Common myeloid progenitor, CD34-positive (primary cell): ENCODE measurements at regions not wholly inside any gene's neighbourhood (a gene's known extent, or its start where the extent isn't known, plus 50 kb on each side); places are given as distances from the start of the nearest gene placed in this dataset.

Experiments
- CTCF ChIA-PET: fragments of 350-600 bp; sonication (Branson Sonifier 250); formaldehyde crosslinking; loops from one replicate; lab custom pipeline; 2021; ENCODE audit warnings: antibody characterized with exemption; lab: Charles Lee
- POLR2A ChIA-PET: fragments of 350-600 bp; sonication (Branson Sonifier 250); formaldehyde crosslinking; loops from one replicate; lab custom pipeline; 2021; ENCODE audit warnings: antibody characterized with exemption; lab: Charles Lee
- DNase-seq, 3 donors: peaks; one replicate each; pipeline versions ENCODE4 v3.0.0 to v3.0.0-alpha.2; 2013
- H3K27ac ChIP-seq, 2 experiments: 1 replicate in 1 of 2; 2 replicates in 1 of 2; pipeline ENCODE4 v1.7.0; 2013; ENCODE audit warnings: inconsistent platforms in 2 of 2, low read length in 2 of 2, mild to moderate bottlenecking in 2 of 2, low read depth in 1 of 2, moderate library complexity in 1 of 2; ENCODE audit not compliant: severe bottlenecking in 2 of 2, insufficient read depth in 1 of 2, poor library complexity in 1 of 2
- H3K27me3 ChIP-seq, 5 experiments: replicated peaks in 2 of 5; 1 replicate in 3 of 5; 2 replicates in 2 of 5; pipeline versions ENCODE4 v1.6.1 to v1.7.0; 2013; ENCODE audit warnings: low read length in 4 of 5, mild to moderate bottlenecking in 2 of 5, moderate library complexity in 2 of 5, inconsistent platforms in 1 of 5; ENCODE audit not compliant: insufficient read depth in 5 of 5, control insufficient read depth in 4 of 5
- H3K36me3 ChIP-seq, 4 experiments: 1 replicate in 2 of 4; 2 replicates in 2 of 4; pipeline versions ENCODE4 v1.6.1 to v1.7.0; 2013; ENCODE audit warnings: low read length in 3 of 4, control low read depth in 1 of 4, mild to moderate bottlenecking in 1 of 4; ENCODE audit not compliant: control insufficient read depth in 4 of 4, insufficient read depth in 4 of 4
- H3K4me1 ChIP-seq, 4 experiments: 1 replicate in 3 of 4; 2 replicates in 1 of 4; pipeline versions ENCODE4 v1.6.1 to v1.7.1; 2013; ENCODE audit warnings: low read length in 3 of 4, mild to moderate bottlenecking in 3 of 4, control low read depth in 1 of 4, inconsistent platforms in 1 of 4, moderate library complexity in 1 of 4; ENCODE audit not compliant: control insufficient read depth in 4 of 4, insufficient read depth in 4 of 4; ENCODE audit errors: control extremely low read depth in 1 of 4
- H3K4me3 ChIP-seq, 7 experiments: 1 replicate in 4 of 7; 2 replicates in 3 of 7; pipeline versions ENCODE4 v1.5.1 to v1.7.0; 2013; ENCODE audit warnings: mild to moderate bottlenecking in 7 of 7, low read length in 6 of 7, moderate library complexity in 6 of 7, inconsistent platforms in 2 of 7, low read depth in 2 of 7, control low read depth in 1 of 7; ENCODE audit not compliant: insufficient read depth in 4 of 7, control insufficient read depth in 1 of 7; ENCODE audit errors: extremely low read depth in 1 of 7
- H3K9me3 ChIP-seq, 5 experiments: 1 replicate in 4 of 5; 2 replicates in 1 of 5; pipeline versions ENCODE4 v1.6.1 to v1.7.1; 2013; ENCODE audit warnings: low read length in 4 of 5, mild to moderate bottlenecking in 2 of 5, inconsistent platforms in 1 of 5, low read depth in 1 of 5, moderate library complexity in 1 of 5; ENCODE audit not compliant: control insufficient read depth in 4 of 5, insufficient read depth in 2 of 5; ENCODE audit errors: control extremely low read depth in 1 of 5
- WGBS: methylation state at CpG from one replicate; pipeline ENCODE4 v1.1.5; 2013; ENCODE audit not compliant: insufficient coverage; 5-methylcytosine and 5-hydroxymethylcytosine counted together

DNA sequence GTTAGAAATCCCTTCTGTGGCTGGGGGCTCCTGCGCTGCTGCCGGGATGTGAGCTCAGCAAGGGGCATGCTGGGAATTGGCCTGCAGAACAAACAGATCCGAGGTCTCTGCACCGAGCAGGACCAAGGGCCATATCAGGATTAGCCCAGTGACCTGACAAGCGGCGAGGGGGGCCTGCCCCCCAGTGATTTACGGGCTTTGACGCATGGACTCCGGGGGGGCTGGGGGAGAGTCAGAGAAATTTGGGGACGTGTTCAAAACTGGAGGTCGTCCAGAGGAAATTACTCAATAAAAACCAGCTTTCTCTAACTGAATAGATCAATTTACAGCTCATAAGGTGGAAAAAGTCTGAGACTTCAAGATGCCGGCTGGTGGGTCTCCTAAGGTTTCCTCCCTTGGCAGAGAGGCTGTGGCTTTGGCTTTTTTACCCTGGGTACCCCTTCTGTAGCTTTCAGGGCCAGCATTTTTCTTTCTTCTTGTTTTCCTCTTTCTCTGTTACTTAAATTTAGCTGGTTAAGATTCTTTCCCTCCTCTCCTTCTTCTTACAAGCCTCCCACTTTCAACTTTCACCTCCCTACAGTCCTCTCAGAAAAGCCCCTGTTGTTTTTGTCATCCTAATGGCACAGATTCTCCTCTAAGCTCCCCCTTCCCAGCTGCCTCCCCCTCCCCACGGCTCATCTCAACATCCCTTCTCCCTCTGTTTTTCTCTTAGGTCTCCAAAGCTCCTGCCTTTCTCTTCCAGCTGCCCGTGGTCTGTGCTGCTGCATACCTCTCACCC lies 551.0 kb downstream of the CCDC171 start:
- H3K27me3 ChIP-seq = peaks cover 0 to 2% (median 0%) of the 10 kb centered on the region in 5 experiments
- DNase-seq = peak; percentile 11 to 69 (median 31)
- ChIA-PET POLR2A (no interaction called here), CTCF (interaction anchor here (1.8 kb wide), 1 partner anchor 29 kb away, joined by 8 read pairs; no protein-coding TSS in a partner anchor)
- H3K9me3 ChIP-seq = no peaks in the 10 kb centered on the region
- H3K27ac ChIP-seq = no peak overlapping the region
- H3K4me1 ChIP-seq = peaks cover 0 to 16% (median 5%) of the 10 kb centered on the region in 4 experiments
- 35% methylated on average over 5 of the region's 14 CpGs for WGBS
- no peaks in the 10 kb centered on the region for H3K36me3 ChIP-seq
- H3K4me3 ChIP-seq = peak overlapping the region in 3 of 7 experiments; percentile 7 to 61 (median 31)

DNA sequence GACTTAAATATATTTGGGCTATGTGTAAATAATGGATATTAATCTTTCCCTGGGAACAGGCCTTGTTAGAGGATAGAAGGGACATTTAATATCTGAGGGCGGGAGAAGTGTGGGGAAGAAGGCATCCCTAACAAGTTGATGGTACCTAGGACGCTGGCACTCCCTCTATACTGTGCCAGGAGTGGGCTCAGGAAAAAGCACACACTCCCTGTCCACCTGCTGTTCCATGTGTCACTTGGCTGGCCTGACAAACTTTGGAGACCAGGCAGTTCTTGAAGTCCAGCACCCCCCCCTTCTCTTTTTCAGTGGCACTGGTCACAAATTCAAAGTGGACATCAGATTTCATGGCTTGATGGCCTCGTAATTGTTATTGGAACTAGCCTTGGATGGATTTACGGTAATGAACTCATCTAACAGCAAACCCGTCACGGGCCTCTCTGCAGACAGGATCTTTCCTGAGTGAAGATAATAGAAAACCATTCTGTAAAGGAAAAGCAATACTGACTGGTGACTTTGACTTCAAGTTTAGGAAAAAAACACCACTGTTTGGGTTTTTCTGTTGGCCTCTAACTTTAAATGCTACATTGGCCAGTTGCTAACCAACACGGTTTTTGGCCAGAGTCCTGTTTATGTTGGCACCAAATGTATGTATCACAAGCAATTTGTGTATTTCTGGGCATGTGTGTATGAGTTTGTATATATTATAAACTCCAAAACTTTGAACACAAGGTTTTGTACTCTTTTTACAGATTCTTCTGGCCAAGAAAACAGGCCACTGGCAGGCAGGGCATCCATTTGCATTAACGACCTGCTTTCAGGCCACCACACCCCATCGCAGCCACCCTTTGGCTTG lies 552.6 kb downstream of the CCDC171 start:
- Histone ChIP-seq H3K4me1 (peaks cover 0 to 16% (median 5%) of the 10 kb centered on the region in 4 experiments), H3K36me3 (no peaks in the 10 kb centered on the region), H3K9me3 (no peaks in the 10 kb centered on the region), H3K27ac (no peak overlapping the region), H3K4me3 (no peak overlapping the region), H3K27me3 (no peaks in the 10 kb centered on the region)
- POLR2A ChIA-PET = no interaction called here
- DNase-seq = no peak
- WGBS = 99% methylated on average over 8 of the region's 9 CpGs
- CTCF ChIA-PET = no interaction called here

DNA sequence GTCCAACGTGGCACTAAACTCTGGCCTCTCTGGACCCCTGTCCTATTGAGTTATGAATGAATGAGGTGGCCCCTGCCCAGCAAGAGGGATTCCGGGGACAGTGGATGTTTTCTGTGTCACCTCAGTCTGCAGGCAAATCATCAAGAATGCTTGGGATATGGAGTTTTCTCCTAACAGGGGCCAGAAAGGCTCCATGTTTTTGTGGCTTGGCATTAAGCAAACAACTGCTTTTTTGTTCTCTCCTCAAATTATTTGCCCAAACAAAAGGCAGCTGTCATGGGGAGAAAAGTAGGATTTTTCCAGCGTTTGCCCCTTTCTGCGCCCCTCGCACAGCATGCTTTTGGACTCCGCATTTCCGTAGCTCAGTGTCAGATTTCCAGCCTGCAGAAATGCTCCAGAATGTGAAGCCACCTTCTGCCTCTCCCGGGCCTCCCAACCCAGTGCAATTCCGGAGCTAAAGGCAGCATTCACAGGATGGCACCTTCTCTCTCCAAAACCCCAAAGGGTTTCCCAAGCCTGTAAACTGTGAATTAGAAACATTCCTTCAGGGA lies 553.3 kb downstream of the CCDC171 start:
- Histone ChIP-seq H3K9me3 (no peaks in the 10 kb centered on the region), H3K36me3 (no peaks in the 10 kb centered on the region), H3K27ac (no peak overlapping the region), H3K4me1 (peaks cover 0 to 16% (median 5%) of the 10 kb centered on the region in 4 experiments), H3K4me3 (no peak overlapping the region), H3K27me3 (no peaks in the 10 kb centered on the region)
- ChIA-PET POLR2A (no interaction called here), CTCF (interaction anchor here (2.1 kb wide), 1 partner anchor 28 kb away, joined by 7 read pairs; no protein-coding TSS in a partner anchor)
- DNase-seq = no peak
- WGBS = 97% methylated on average over 8 of the region's 9 CpGs

DNA sequence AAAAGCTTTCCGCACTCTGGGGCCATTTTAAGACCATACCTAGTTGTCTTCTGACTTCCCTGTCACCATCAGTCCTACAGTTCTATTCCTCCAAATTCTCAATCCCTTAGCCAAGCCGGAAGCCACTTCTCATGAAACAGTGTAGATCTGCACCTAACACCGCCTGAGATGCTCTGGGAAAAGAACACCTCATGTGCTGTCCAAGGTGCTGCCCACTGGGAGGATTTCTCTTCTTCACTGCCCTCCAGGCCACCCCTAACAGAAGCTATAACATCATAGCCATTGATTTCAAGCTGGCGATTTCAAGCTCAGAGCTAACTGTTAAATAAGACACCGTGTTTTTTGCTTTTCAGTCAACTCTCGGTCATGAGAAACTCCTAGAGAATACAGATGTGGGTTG lies 559.3 kb downstream of the CCDC171 start:
- no peak for DNase-seq
- WGBS = 92% methylated on average over 5 of the region's 6 CpGs
- ChIA-PET POLR2A (no interaction called here), CTCF (interaction anchor here (1.0 kb wide), 1 partner anchor 12 kb away, joined by 3 read pairs; no protein-coding TSS in a partner anchor)
- Histone ChIP-seq H3K27ac (no peak overlapping the region), H3K4me1 (no peaks in the 10 kb centered on the region), H3K27me3 (no peaks in the 10 kb centered on the region), H3K36me3 (no peaks in the 10 kb centered on the region), H3K9me3 (no peaks in the 10 kb centered on the region), H3K4me3 (no peak overlapping the region)

DNA sequence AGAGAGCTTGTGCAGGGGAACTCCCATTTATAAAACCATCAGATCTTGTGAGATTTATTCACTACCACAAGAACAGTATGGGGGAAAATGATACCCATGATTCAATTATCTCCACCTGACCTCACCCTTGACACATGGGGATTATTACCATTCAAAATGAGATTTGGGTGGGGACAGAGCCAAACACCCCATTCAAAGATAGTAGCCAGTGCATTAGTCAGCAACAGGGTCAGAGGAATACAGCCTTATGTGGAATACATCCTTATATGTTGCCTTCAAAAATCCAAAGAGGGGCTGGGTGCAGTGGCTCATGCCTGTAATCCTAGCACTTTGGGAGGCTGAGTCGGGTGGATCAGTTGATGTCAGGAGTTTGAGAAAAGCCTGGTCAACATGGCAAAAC lies 563.2 kb downstream of the CCDC171 start:
- no peaks in the 10 kb centered on the region for H3K36me3 ChIP-seq
- no peaks in the 10 kb centered on the region for H3K4me1 ChIP-seq
- no CpG with 5 or more reads among the region's 1 CpG for WGBS
- no peak overlapping the region for H3K4me3 ChIP-seq
- DNase-seq = no peak
- H3K27me3 ChIP-seq = no peaks in the 10 kb centered on the region
- H3K27ac ChIP-seq = no peak overlapping the region
- CTCF ChIA-PET = no interaction called here
- POLR2A ChIA-PET = no interaction called here
- H3K9me3 ChIP-seq = no peaks in the 10 kb centered on the region

DNA sequence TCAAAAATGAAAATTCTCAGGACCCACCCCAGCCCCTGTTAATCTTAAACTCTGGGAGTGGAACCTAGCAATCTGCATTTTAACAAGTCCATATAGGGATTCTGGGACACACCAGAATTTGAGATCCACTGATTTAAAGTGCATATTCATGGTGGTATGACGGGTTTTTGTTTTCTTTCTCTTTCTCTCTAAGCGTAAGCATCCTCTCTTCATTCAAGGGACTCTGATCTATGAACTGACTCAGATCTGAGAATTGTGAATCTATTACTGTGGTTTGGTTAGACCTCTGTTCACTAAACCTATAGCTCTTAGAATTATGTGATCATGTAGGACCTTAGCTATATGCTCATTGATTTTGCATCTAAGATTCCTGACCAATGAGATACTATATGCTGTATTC lies 565.2 kb downstream of the CCDC171 start:
- Histone ChIP-seq H3K4me1 (no peaks in the 10 kb centered on the region), H3K27ac (no peak overlapping the region), H3K4me3 (no peak overlapping the region), H3K9me3 (no peaks in the 10 kb centered on the region), H3K27me3 (no peaks in the 10 kb centered on the region), H3K36me3 (no peaks in the 10 kb centered on the region)
- DNase-seq = no peak
- ChIA-PET CTCF (interaction anchor here (0.9 kb wide), 1 partner anchor 18 kb away, joined by 3 read pairs; no protein-coding TSS in a partner anchor), POLR2A (interaction anchor here (0.6 kb wide), 1 partner anchor 779 kb away, joined by 3 read pairs; no protein-coding TSS in a partner anchor)
- no CpG with 5 or more reads among the region's 2 CpGs for WGBS
